A549 (cell line): ENCODE measurements at regions not wholly inside any gene's neighbourhood (a gene's known extent, or its start where the extent isn't known, plus 50 kb on each side); places are given as distances from the start of the nearest gene placed in this dataset.

Experiments used
- ATAC-seq, 2 experiments: fragments of 200-7000 bp in 1 of 2; fragments of >200 bp in 1 of 2; cut with Nextera tagmentation in 1 of 2; cut with Tn5 transposase in 1 of 2; 3 replicates each; pipeline versions ENCODE4 v1.8.0 to v1.9.1; 2018 to 2020; ENCODE audit warnings: mild to moderate bottlenecking in 1 of 2, moderate library complexity in 1 of 2
- CTCF ChIA-PET: fragments of 300-600 bp; sonication (Branson Sonifier 250); formaldehyde crosslinking; extraction: SDS; loops from one replicate; lab custom pipeline; 2021; ENCODE audit warnings: antibody characterized with exemption, inconsistent platforms; lab: Yijun Ruan, JAX
- POLR2A ChIA-PET: fragments of 350-600 bp; formaldehyde crosslinking; extraction: SDS; loops from one replicate; lab custom pipeline; 2021; ENCODE audit warnings: antibody characterized with exemption, inconsistent platforms; lab: Yijun Ruan, JAX
- DNase-seq, 2 experiments: peaks; one replicate each; pipeline versions ENCODE4 v3.0.0 to v3.0.0-alpha.2; 2011 to 2016; ENCODE audit warnings: low read depth in 1 of 2, low spot score in 1 of 2
- FAIRE-seq: peaks from 2 replicates; lab custom pipeline; 2011; peaks lifted over from hg19 to GRCh38; lab: Jason Lieb, UNC
- H3K27ac ChIP-seq, 2 experiments: fragments of >200 bp; sonication (Bioruptor Twin); formaldehyde crosslinking; 3 replicates each; pipeline ENCODE4 v1.5.1; 2016 to 2017
- H3K4me1 ChIP-seq: fragments of >200 bp; sonication (Bioruptor Twin); formaldehyde crosslinking; 3 replicates; pipeline ENCODE4 v1.6.1; 2016
- H3K4me2 ChIP-seq: fragments of >200 bp; sonication (Bioruptor Twin); formaldehyde crosslinking; 3 replicates; pipeline ENCODE4 v1.6.1; 2016
- H3K4me3 ChIP-seq: fragments of >200 bp; sonication (Bioruptor Twin); formaldehyde crosslinking; 3 replicates; pipeline ENCODE4 v1.5.1; 2016
- H3K9me3 ChIP-seq: fragments of >200 bp; sonication (Bioruptor Twin); formaldehyde crosslinking; 3 replicates; pipeline ENCODE4 v1.6.1; 2016
- CBX2 ChIP-seq: fragments of 200-600 bp; sonication (generic); IDR thresholded peaks from 2 replicates; pipeline ENCODE4 v1.6.1; 2016; ENCODE audit warnings: low read depth, mild to moderate bottlenecking, borderline replicate concordance
- CBX8 ChIP-seq: fragments of 200-600 bp; sonication (generic); IDR thresholded peaks from 2 replicates; pipeline ENCODE4 v1.6.1; 2016
- CHD2 ChIP-seq: fragments of 150-350 bp; IDR thresholded peaks from 2 replicates; pipeline ENCODE4 v1.6.1; 2014; ENCODE audit warnings: low read length; ENCODE audit not compliant: partially characterized antibody
- CHD4 ChIP-seq: fragments of 200-600 bp; sonication (generic); IDR thresholded peaks from 2 replicates; pipeline ENCODE4 v1.6.1; 2016; ENCODE audit warnings: antibody characterized with exemption, mild to moderate bottlenecking, borderline replicate concordance
- EHF ChIP-seq: fragments of 250-450 bp; sonication (Bioruptor Pico); IDR thresholded peaks from 2 replicates; pipeline ENCODE4 v1.5.0; 2020; ENCODE audit warnings: mild to moderate bottlenecking
- EHMT2 ChIP-seq: fragments of 200-600 bp; sonication (generic); IDR thresholded peaks from 2 replicates; pipeline ENCODE4 v1.6.1; 2016; ENCODE audit warnings: antibody characterized with exemption, low read depth, mild to moderate bottlenecking, moderate library complexity
- EP300 ChIP-seq, 2 experiments: fragments of >200 bp; sonication (Bioruptor Twin); formaldehyde crosslinking; IDR thresholded peaks; 2 replicates in 1 of 2; 3 replicates in 1 of 2; pipeline ENCODE4 v1.6.1; 2016 to 2017
- FOSL2 ChIP-seq, 2 experiments: fragments of 450-650 bp in 1 of 2; fragments of >200 bp in 1 of 2; sonication (Bioruptor Twin) in 1 of 2; formaldehyde crosslinking; IDR thresholded peaks; 2 replicates each; pipeline versions ENCODE4 v1.5.0 to v1.6.1; 2016 to 2020; ENCODE audit warnings: mild to moderate bottlenecking in 1 of 2, moderate library complexity in 1 of 2
- HDAC2 ChIP-seq: fragments of 200-600 bp; sonication (generic); IDR thresholded peaks from 2 replicates; pipeline ENCODE4 v1.6.1; 2016
- HEYL ChIP-seq: fragments of 250-450 bp; sonication (Bioruptor Pico); IDR thresholded peaks from 2 replicates; pipeline ENCODE4 v1.8.0; 2021; ENCODE audit warnings: mild to moderate bottlenecking, moderate library complexity
- JUNB ChIP-seq: fragments of >200 bp; sonication (Bioruptor Twin); formaldehyde crosslinking; IDR thresholded peaks from 2 replicates; pipeline ENCODE4 v1.6.1; 2016
- KDM1A ChIP-seq: fragments of 200-600 bp; sonication (generic); IDR thresholded peaks from 2 replicates; pipeline ENCODE4 v1.6.1; 2016; ENCODE audit warnings: low read depth, mild to moderate bottlenecking
- MAZ ChIP-seq: fragments of 150-350 bp; IDR thresholded peaks from 2 replicates; pipeline ENCODE4 v1.6.1; 2014; ENCODE audit warnings: antibody characterized with exemption, low read depth, low read length, borderline replicate concordance
- NPAS2 ChIP-seq: fragments of 250-450 bp; sonication (Bioruptor Pico); IDR thresholded peaks from 2 replicates; pipeline ENCODE4 v1.8.0; 2022; ENCODE audit warnings: mild to moderate bottlenecking, moderate library complexity, borderline replicate concordance
- PHF8 ChIP-seq: fragments of 200-600 bp; sonication (generic); IDR thresholded peaks from 2 replicates; pipeline ENCODE4 v1.6.1; 2016; ENCODE audit warnings: low read depth, mild to moderate bottlenecking, antibody characterized with exemption, moderate library complexity, borderline replicate concordance
- POLR2AphosphoS2 ChIP-seq: conservative IDR thresholded peaks from 2 replicates; pipeline ENCODE4 v1.6.1; 2012; ENCODE audit warnings: low read length, improper control_type of control experiment, inconsistent platforms
- RAD21 ChIP-seq, 2 experiments: fragments of >200 bp in 1 of 2; sonication (Bioruptor Twin) in 1 of 2; formaldehyde crosslinking in 1 of 2; IDR thresholded peaks in 1 of 2; conservative IDR thresholded peaks in 1 of 2; 2 replicates in 1 of 2; 3 replicates in 1 of 2; pipeline ENCODE4 v1.6.1; 2012 to 2018; ENCODE audit warnings: inconsistent platforms in 1 of 2
- RARB ChIP-seq: fragments of 250-450 bp; sonication (Bioruptor Pico); IDR thresholded peaks from 2 replicates; pipeline ENCODE4 v1.8.0; 2021; ENCODE audit warnings: mild to moderate bottlenecking, moderate library complexity
- RCOR1 ChIP-seq: fragments of 150-350 bp; IDR thresholded peaks from 2 replicates; pipeline ENCODE4 v1.6.1; 2014; ENCODE audit warnings: antibody characterized with exemption, low read length, low read depth
- RFX5 ChIP-seq: fragments of 450-650 bp; IDR thresholded peaks from 2 replicates; pipeline ENCODE4 v1.7.1; 2014; ENCODE audit warnings: antibody characterized with exemption, mild to moderate bottlenecking, moderate library complexity
- RNF2 ChIP-seq: fragments of 200-600 bp; sonication (generic); IDR thresholded peaks from 2 replicates; pipeline ENCODE4 v1.6.1; 2016; ENCODE audit warnings: low read depth, mild to moderate bottlenecking, antibody characterized with exemption, moderate library complexity, borderline replicate concordance
- SMC3 ChIP-seq: fragments of >200 bp; sonication (Bioruptor Twin); formaldehyde crosslinking; IDR thresholded peaks from 3 replicates; pipeline ENCODE4 v1.6.1; 2018; ENCODE audit warnings: inconsistent platforms
- SREBF2 ChIP-seq: fragments of 450-650 bp; IDR thresholded peaks from 2 replicates; pipeline ENCODE4 v1.6.1; 2014; ENCODE audit warnings: mild to moderate bottlenecking, moderate library complexity
- TFCP2L1 ChIP-seq: fragments of 250-450 bp; sonication (Bioruptor Pico); IDR thresholded peaks from 2 replicates; pipeline ENCODE4 v1.5.0; 2021; ENCODE audit warnings: mild to moderate bottlenecking
- ZSCAN20 ChIP-seq: fragments of 250-450 bp; sonication (Bioruptor Pico); IDR thresholded peaks from 2 replicates; pipeline ENCODE4 v1.8.0; 2022; ENCODE audit warnings: mild to moderate bottlenecking, moderate library complexity
- WGBS: methylation state at CpG from one replicate; pipeline ENCODE4 v1.1.6; 2017; ENCODE audit errors: missing lambda C conversion rate; 5-methylcytosine and 5-hydroxymethylcytosine counted together
- TF ChIP-seq, protein P1 (sequence below): fragments of >200 bp; sonication (Bioruptor Twin); formaldehyde crosslinking; IDR thresholded peaks from 3 replicates; pipeline ENCODE4 v1.5.1; 2016
- TF ChIP-seq, protein P2 (sequence below): fragments of 200-600 bp; sonication (generic); IDR thresholded peaks from 2 replicates; pipeline ENCODE4 v1.6.1; 2016; ENCODE audit warnings: antibody characterized with exemption, mild to moderate bottlenecking, moderate library complexity
- TF ChIP-seq, protein P3 (sequence below): IDR thresholded peaks from 2 replicates; pipeline ENCODE4 v1.6.1; 2012; ENCODE audit warnings: low read depth, borderline replicate concordance
- TF ChIP-seq, protein P4 (sequence below): IDR thresholded peaks from 2 replicates; pipeline ENCODE4 v1.6.1; 2012
- TF ChIP-seq, protein P5 (sequence below): fragments of >200 bp; sonication (Bioruptor Twin); formaldehyde crosslinking; IDR thresholded peaks from 3 replicates; pipeline ENCODE4 v1.6.1; 2016

DNA sequence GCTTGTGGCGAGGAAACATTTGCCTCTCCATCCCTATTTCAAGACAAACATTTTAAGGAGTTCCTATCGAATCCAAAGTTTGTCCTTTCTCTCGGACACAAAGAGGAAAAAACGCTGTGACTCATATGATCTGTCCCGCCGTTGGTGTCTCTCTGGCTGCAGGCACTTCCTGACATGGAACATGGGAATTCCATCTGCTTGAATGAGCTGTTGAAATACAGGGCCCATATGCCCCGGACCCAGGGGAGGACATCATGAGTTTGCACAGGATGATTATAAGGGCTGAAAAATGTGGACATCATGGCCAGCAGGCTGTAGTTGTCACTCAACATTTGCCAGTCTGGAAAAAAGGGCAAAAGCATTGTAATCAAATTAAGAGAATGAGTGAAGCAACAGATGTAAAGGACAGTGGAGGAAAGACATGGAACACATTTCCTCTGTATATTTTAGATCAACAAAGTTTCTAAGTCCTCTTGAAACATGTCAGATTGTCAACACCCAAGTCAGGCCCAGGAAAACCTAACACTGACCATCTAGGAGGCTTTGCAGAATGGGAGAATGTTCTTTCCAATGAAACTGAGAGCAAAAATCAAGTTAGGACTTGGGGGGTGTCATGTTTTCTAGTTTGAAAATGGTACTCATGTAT, 103.2 kb upstream of the SMIM21 start:
- POLR2A ChIA-PET: no interaction called here

DNA sequence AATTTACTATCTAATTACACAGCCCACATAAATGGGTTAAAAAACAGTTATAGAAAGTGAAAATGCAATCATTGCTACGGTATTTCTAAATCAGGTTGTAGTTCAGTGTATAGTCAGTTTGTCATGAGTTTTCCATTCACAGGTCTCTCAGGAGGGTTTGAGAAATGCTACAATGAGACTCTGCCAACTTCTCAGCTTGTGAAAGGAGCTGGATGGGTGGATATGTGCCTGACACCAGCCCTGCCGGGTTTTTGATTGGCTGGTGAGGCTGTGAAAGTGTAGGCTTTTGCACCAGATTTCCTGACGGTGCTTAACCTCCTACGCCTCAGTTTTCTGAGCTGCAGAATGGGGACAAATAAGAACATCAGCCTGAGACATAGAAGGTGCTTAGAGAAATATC, 102.6 kb upstream of the SMIM21 start:
- H3K4me1 ChIP-seq: peaks cover 5% of the 10 kb centered on the region; the same call in 2 of the 3 replicates
- no peak overlapping the region for H3K4me3 ChIP-seq
- ChIA-PET CTCF (no interaction called here), POLR2A (no interaction called here)
- FAIRE-seq (no peak), DNase-seq (no peak), ATAC-seq (no peak)
- H3K9me3 ChIP-seq: no peaks in the 10 kb centered on the region
- H3K4me2 ChIP-seq: no peak overlapping the region
- 65% methylated on average over 3 of the region's 4 CpGs for WGBS
- H3K27ac ChIP-seq: no peak overlapping the region
- no peak for TF ChIP-seq FOSL2 (IDR thresholded peaks at IDR 0.05)
- TF ChIP-seq FOSL2 (CRISPR knock-in tag; IDR thresholded peaks at IDR 0.05): no peak
- TF ChIP-seq, protein P1, sequence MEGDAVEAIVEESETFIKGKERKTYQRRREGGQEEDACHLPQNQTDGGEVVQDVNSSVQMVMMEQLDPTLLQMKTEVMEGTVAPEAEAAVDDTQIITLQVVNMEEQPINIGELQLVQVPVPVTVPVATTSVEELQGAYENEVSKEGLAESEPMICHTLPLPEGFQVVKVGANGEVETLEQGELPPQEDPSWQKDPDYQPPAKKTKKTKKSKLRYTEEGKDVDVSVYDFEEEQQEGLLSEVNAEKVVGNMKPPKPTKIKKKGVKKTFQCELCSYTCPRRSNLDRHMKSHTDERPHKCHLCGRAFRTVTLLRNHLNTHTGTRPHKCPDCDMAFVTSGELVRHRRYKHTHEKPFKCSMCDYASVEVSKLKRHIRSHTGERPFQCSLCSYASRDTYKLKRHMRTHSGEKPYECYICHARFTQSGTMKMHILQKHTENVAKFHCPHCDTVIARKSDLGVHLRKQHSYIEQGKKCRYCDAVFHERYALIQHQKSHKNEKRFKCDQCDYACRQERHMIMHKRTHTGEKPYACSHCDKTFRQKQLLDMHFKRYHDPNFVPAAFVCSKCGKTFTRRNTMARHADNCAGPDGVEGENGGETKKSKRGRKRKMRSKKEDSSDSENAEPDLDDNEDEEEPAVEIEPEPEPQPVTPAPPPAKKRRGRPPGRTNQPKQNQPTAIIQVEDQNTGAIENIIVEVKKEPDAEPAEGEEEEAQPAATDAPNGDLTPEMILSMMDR: no peak
- TF ChIP-seq SREBF2: no peak
- TF ChIP-seq EHMT2: no peak
- TF ChIP-seq CBX8: no peak
- no peak for TF ChIP-seq NPAS2 (CRISPR knock-in tag)
- TF ChIP-seq MAZ: no peak
- no peak for TF ChIP-seq EP300 (IDR thresholded peaks at IDR 0.05)
- TF ChIP-seq RNF2: no peak
- TF ChIP-seq, protein P2, sequence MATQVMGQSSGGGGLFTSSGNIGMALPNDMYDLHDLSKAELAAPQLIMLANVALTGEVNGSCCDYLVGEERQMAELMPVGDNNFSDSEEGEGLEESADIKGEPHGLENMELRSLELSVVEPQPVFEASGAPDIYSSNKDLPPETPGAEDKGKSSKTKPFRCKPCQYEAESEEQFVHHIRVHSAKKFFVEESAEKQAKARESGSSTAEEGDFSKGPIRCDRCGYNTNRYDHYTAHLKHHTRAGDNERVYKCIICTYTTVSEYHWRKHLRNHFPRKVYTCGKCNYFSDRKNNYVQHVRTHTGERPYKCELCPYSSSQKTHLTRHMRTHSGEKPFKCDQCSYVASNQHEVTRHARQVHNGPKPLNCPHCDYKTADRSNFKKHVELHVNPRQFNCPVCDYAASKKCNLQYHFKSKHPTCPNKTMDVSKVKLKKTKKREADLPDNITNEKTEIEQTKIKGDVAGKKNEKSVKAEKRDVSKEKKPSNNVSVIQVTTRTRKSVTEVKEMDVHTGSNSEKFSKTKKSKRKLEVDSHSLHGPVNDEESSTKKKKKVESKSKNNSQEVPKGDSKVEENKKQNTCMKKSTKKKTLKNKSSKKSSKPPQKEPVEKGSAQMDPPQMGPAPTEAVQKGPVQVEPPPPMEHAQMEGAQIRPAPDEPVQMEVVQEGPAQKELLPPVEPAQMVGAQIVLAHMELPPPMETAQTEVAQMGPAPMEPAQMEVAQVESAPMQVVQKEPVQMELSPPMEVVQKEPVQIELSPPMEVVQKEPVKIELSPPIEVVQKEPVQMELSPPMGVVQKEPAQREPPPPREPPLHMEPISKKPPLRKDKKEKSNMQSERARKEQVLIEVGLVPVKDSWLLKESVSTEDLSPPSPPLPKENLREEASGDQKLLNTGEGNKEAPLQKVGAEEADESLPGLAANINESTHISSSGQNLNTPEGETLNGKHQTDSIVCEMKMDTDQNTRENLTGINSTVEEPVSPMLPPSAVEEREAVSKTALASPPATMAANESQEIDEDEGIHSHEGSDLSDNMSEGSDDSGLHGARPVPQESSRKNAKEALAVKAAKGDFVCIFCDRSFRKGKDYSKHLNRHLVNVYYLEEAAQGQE: no peak
- TF ChIP-seq JUNB: no peak
- no peak for TF ChIP-seq CBX2
- TF ChIP-seq ZSCAN20 (CRISPR knock-in tag): no peak
- TF ChIP-seq RFX5: no peak
- TF ChIP-seq HEYL: no peak
- no peak for TF ChIP-seq RAD21 (conservative IDR thresholded peaks at IDR 0.05 in 1 of 2, IDR thresholded peaks at IDR 0.05 in 1 of 2)
- TF ChIP-seq, protein P3, sequence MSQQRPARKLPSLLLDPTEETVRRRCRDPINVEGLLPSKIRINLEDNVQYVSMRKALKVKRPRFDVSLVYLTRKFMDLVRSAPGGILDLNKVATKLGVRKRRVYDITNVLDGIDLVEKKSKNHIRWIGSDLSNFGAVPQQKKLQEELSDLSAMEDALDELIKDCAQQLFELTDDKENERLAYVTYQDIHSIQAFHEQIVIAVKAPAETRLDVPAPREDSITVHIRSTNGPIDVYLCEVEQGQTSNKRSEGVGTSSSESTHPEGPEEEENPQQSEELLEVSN: no peak

More for the DNA sequence above, 103.2 kb upstream of the SMIM21 start:
- Histone ChIP-seq H3K4me3 (no peak overlapping the region), H3K27ac (no peak overlapping the region), H3K9me3 (no peaks in the 10 kb centered on the region), H3K4me1 (peaks cover 5% of the 10 kb centered on the region; the same call in 2 of the 3 replicates), H3K4me2 (peak overlapping the region; percentile 28; the same call in 1 of the 3 replicates)
- FAIRE-seq (no peak), ATAC-seq (no peak), DNase-seq (no peak)
- 50% methylated on average over 7 of the region's 7 CpGs for WGBS
- TF ChIP-seq RARB (CRISPR knock-in tag) (no peak), MAZ (no peak), KDM1A (no peak), RNF2 (no peak), PHF8 (no peak), JUNB (no peak), EHF (CRISPR knock-in tag) (no peak), TFCP2L1 (no peak), CHD2 (no peak), SMC3 (no peak), RCOR1 (no peak), HDAC2 (no peak), POLR2AphosphoS2 (no peak), HEYL (no peak), CHD4 (no peak)
- TF ChIP-seq, protein P1: no peak
- TF ChIP-seq, protein P4, sequence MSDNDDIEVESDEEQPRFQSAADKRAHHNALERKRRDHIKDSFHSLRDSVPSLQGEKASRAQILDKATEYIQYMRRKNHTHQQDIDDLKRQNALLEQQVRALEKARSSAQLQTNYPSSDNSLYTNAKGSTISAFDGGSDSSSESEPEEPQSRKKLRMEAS: no peak
- TF ChIP-seq, protein P5, sequence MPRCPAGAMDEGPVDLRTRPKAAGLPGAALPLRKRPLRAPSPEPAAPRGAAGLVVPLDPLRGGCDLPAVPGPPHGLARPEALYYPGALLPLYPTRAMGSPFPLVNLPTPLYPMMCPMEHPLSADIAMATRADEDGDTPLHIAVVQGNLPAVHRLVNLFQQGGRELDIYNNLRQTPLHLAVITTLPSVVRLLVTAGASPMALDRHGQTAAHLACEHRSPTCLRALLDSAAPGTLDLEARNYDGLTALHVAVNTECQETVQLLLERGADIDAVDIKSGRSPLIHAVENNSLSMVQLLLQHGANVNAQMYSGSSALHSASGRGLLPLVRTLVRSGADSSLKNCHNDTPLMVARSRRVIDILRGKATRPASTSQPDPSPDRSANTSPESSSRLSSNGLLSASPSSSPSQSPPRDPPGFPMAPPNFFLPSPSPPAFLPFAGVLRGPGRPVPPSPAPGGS: no peak
- CTCF ChIA-PET: no interaction called here
